ENCODE measurements at regions not wholly inside any gene's neighbourhood (a gene's known extent, or its start where the extent isn't known, plus 50 kb on each side); places are given as distances from the start of the nearest gene placed in this dataset.

GRCh38 chr13:65168026-65168425 is 2062.1 kb downstream of the PCDH9 start:
- H3K9me3 ChIP-seq (ENCODE audit: control insufficient read depth, insufficient read depth, low read depth, low read length): no peaks in the 10 kb centered on the region
- no peaks in the 10 kb centered on the region for H3K36me3 ChIP-seq (ENCODE audit: control insufficient read depth, insufficient read depth, low read length)
- H3K4me3 ChIP-seq (ENCODE audit: low read depth, low read length): no peak overlapping the region
- no peak overlapping the region for H3K27ac ChIP-seq (ENCODE audit: low read depth, low read length)
- H3K9ac ChIP-seq (ENCODE audit: low read length): no peak overlapping the region
- H3K4me1 ChIP-seq (ENCODE audit: control insufficient read depth, insufficient read depth, low read length): no peaks in the 10 kb centered on the region
- H3K27me3 ChIP-seq (ENCODE audit: control insufficient read depth, insufficient read depth, low read length): no peaks in the 10 kb centered on the region

- Histone ChIP-seq H3K27me3 (ENCODE audit: control insufficient read depth, insufficient read depth, low read length) (no peaks in the 10 kb centered on the region), H3K4me3 (ENCODE audit: low read depth, low read length) (no peak overlapping the region), H3K27ac (ENCODE audit: low read depth, low read length) (no peak overlapping the region), H3K36me3 (ENCODE audit: control insufficient read depth, insufficient read depth, low read length) (no peaks in the 10 kb centered on the region), H3K9ac (ENCODE audit: low read length) (no peak overlapping the region), H3K4me1 (ENCODE audit: control insufficient read depth, insufficient read depth, low read length) (no peaks in the 10 kb centered on the region), H3K9me3 (ENCODE audit: control insufficient read depth, insufficient read depth, low read depth, low read length) (no peaks in the 10 kb centered on the region)
Observed at GRCh38 chr13:65166675-65167074, 2063.5 kb downstream of the PCDH9 start.

- Histone ChIP-seq H3K27ac (ENCODE audit: low read depth, low read length) (no peak overlapping the region), H3K27me3 (ENCODE audit: control insufficient read depth, insufficient read depth, low read length) (no peaks in the 10 kb centered on the region), H3K4me3 (ENCODE audit: low read depth, low read length) (no peak overlapping the region), H3K4me1 (ENCODE audit: control insufficient read depth, insufficient read depth, low read length) (no peaks in the 10 kb centered on the region), H3K9me3 (ENCODE audit: control insufficient read depth, insufficient read depth, low read depth, low read length) (no peaks in the 10 kb centered on the region), H3K9ac (ENCODE audit: low read length) (no peak overlapping the region), H3K36me3 (ENCODE audit: control insufficient read depth, insufficient read depth, low read length) (no peaks in the 10 kb centered on the region)
Observed at GRCh38 chr13:65159803-65160202, 2070.3 kb downstream of the PCDH9 start.

- Histone ChIP-seq H3K9ac (ENCODE audit: low read length) (no peak overlapping the region), H3K9me3 (ENCODE audit: control insufficient read depth, insufficient read depth, low read depth, low read length) (no peaks in the 10 kb centered on the region), H3K27ac (ENCODE audit: low read depth, low read length) (no peak overlapping the region), H3K4me3 (ENCODE audit: low read depth, low read length) (no peak overlapping the region), H3K4me1 (ENCODE audit: control insufficient read depth, insufficient read depth, low read length) (no peaks in the 10 kb centered on the region), H3K36me3 (ENCODE audit: control insufficient read depth, insufficient read depth, low read length) (no peaks in the 10 kb centered on the region), H3K27me3 (ENCODE audit: control insufficient read depth, insufficient read depth, low read length) (no peaks in the 10 kb centered on the region)
Observed at GRCh38 chr13:65155861-65156260, 2074.3 kb downstream of the PCDH9 start.

DNA sequence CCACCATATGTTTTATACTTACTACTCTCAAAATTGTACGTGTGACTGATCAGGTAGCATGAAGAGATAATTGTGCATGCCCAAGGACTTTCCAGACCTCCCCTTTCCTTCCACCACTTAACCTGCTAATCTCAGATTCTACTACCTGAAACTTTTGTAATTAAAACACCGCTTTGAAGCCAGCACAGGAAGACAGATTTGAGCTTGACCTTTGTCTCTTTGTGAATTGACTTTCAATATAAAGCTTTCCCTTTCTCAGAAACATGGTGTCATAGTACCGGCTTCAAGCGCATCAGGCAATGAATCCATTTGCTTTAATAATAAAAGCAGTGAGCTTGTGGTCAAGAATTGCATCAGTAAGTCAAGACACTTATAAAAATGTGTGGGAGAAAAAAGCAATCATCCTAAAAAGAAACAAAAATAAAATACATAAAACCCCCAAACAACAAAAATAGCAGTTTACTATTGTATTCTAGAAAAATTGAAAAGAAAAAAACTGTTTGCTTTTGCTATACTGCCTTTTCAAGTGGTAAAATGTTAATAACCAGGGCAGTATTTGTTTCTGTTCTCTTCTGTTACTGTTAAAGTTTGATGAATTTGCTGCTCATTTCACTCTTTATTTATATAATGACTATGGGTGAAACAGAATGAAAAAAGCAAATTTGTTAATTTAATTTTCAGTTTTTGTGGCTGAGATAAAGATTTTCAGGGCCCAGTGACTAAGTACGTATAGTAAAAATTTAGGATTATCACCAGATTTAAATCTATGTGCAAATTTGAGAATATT is 2075.3 kb downstream of the PCDH9 start:
- Histone ChIP-seq H3K27me3 (ENCODE audit: control insufficient read depth, insufficient read depth, low read length) (no peaks in the 10 kb centered on the region), H3K36me3 (ENCODE audit: control insufficient read depth, insufficient read depth, low read length) (no peaks in the 10 kb centered on the region), H3K4me1 (ENCODE audit: control insufficient read depth, insufficient read depth, low read length) (no peaks in the 10 kb centered on the region), H3K27ac (ENCODE audit: low read depth, low read length) (no peak overlapping the region), H3K9ac (ENCODE audit: low read length) (no peak overlapping the region), H3K9me3 (ENCODE audit: control insufficient read depth, insufficient read depth, low read depth, low read length) (no peaks in the 10 kb centered on the region), H3K4me3 (ENCODE audit: low read depth, low read length) (no peak overlapping the region)

GRCh38 chr13:65149687-65150086 is 2080.4 kb downstream of the PCDH9 start:
- Histone ChIP-seq H3K4me3 (ENCODE audit: low read depth, low read length) (no peak overlapping the region), H3K9me3 (ENCODE audit: control insufficient read depth, insufficient read depth, low read depth, low read length) (no peaks in the 10 kb centered on the region), H3K4me1 (ENCODE audit: control insufficient read depth, insufficient read depth, low read length) (no peaks in the 10 kb centered on the region), H3K27ac (ENCODE audit: low read depth, low read length) (no peak overlapping the region), H3K9ac (ENCODE audit: low read length) (no peak overlapping the region), H3K27me3 (ENCODE audit: control insufficient read depth, insufficient read depth, low read length) (no peaks in the 10 kb centered on the region), H3K36me3 (ENCODE audit: control insufficient read depth, insufficient read depth, low read length) (no peaks in the 10 kb centered on the region)

- Histone ChIP-seq H3K9ac (ENCODE audit: low read length) (no peak overlapping the region), H3K27ac (ENCODE audit: low read depth, low read length) (no peak overlapping the region), H3K36me3 (ENCODE audit: control insufficient read depth, insufficient read depth, low read length) (no peaks in the 10 kb centered on the region), H3K4me3 (ENCODE audit: low read depth, low read length) (no peak overlapping the region), H3K4me1 (ENCODE audit: control insufficient read depth, insufficient read depth, low read length) (no peaks in the 10 kb centered on the region), H3K9me3 (ENCODE audit: control insufficient read depth, insufficient read depth, low read depth, low read length) (no peaks in the 10 kb centered on the region), H3K27me3 (ENCODE audit: control insufficient read depth, insufficient read depth, low read length) (no peaks in the 10 kb centered on the region)
Observed at GRCh38 chr13:65143920-65144319, 2086.2 kb downstream of the PCDH9 start.

DNA sequence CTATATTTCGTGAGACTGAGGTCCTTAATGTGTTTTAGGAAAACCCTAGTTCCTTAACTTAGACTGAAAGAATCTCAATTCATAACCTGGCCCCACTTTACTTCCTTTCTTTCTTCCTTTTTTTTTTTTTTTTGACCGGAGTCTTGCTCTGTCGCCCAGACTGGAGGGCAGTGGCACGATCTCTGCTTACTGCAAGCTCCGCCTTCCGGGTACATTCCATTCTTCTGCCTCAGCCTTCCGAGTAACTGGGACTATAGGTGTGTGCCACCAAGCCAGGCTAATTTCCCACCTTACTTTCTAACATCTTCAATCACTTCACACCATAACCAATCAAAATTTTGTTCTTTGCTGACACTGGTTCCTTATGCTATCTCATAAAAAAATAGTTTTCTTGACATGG is 2097.0 kb downstream of the PCDH9 start:
- Histone ChIP-seq H3K27me3 (ENCODE audit: control insufficient read depth, insufficient read depth, low read length) (no peaks in the 10 kb centered on the region), H3K27ac (ENCODE audit: low read depth, low read length) (no peak overlapping the region), H3K4me3 (ENCODE audit: low read depth, low read length) (no peak overlapping the region; the same call in 1 of the 2 replicates), H3K36me3 (ENCODE audit: control insufficient read depth, insufficient read depth, low read length) (no peaks in the 10 kb centered on the region), H3K4me1 (ENCODE audit: control insufficient read depth, insufficient read depth, low read length) (peaks cover 7% of the 10 kb centered on the region; the same call in 1 of the 2 replicates), H3K9ac (ENCODE audit: low read length) (no peak overlapping the region), H3K9me3 (ENCODE audit: control insufficient read depth, insufficient read depth, low read depth, low read length) (no peaks in the 10 kb centered on the region)

DNA sequence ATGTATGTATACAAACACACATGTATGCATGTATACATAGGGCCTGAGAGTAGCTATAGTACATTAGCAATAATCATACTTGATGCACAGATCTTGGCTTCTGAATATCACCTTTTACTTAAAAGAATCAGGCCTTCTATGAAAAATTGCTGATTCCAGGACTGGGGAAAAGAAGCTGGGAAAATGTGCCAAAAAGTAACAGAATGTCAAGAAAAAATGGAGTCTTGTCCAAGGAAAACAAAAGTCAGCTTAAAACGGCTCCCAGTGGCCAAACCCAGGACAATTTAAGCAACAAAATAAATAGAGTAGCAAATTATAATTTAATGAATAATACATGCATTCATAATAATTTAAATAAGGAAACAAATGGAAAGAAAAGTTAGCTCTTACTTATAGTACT is 2104.9 kb downstream of the PCDH9 start:
- Histone ChIP-seq H3K9me3 (ENCODE audit: control insufficient read depth, insufficient read depth, low read depth, low read length) (no peaks in the 10 kb centered on the region), H3K4me1 (ENCODE audit: control insufficient read depth, insufficient read depth, low read length) (no peaks in the 10 kb centered on the region), H3K9ac (ENCODE audit: low read length) (no peak overlapping the region), H3K36me3 (ENCODE audit: control insufficient read depth, insufficient read depth, low read length) (no peaks in the 10 kb centered on the region), H3K27me3 (ENCODE audit: control insufficient read depth, insufficient read depth, low read length) (no peaks in the 10 kb centered on the region), H3K4me3 (ENCODE audit: low read depth, low read length) (no peak overlapping the region), H3K27ac (ENCODE audit: low read depth, low read length) (no peak overlapping the region)

GRCh38 chr13:65112531-65112941 is 2117.6 kb downstream of the PCDH9 start:
- Histone ChIP-seq H3K9ac (ENCODE audit: low read length) (no peak overlapping the region), H3K27me3 (ENCODE audit: control insufficient read depth, insufficient read depth, low read length) (no peaks in the 10 kb centered on the region), H3K9me3 (ENCODE audit: control insufficient read depth, insufficient read depth, low read depth, low read length) (no peaks in the 10 kb centered on the region), H3K27ac (ENCODE audit: low read depth, low read length) (no peak overlapping the region), H3K4me1 (ENCODE audit: control insufficient read depth, insufficient read depth, low read length) (no peaks in the 10 kb centered on the region), H3K36me3 (ENCODE audit: control insufficient read depth, insufficient read depth, low read length) (no peaks in the 10 kb centered on the region), H3K4me3 (ENCODE audit: low read depth, low read length) (no peak overlapping the region)

DNA sequence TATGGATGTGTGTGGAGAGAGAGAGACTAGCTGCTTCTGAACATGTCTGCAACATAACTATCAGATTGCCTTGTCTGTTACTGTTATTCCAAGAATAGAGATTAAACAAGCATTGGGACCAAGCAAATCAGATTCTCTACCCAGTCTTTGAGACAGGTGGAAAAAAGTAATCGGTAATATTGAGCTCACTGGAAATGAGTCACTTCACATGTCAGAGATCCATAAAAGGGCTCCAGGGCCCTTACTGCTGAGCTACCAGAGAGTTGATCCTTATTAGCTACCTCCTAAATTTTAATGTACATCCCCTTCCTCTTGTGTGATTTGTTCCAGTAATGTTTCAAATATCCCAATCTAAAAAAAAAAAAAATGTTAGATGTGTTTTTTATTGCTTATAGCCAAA is 2118.0 kb downstream of the PCDH9 start:
- Histone ChIP-seq H3K4me3 (ENCODE audit: low read depth, low read length) (no peak overlapping the region), H3K9me3 (ENCODE audit: control insufficient read depth, insufficient read depth, low read depth, low read length) (no peaks in the 10 kb centered on the region), H3K27me3 (ENCODE audit: control insufficient read depth, insufficient read depth, low read length) (no peaks in the 10 kb centered on the region), H3K4me1 (ENCODE audit: control insufficient read depth, insufficient read depth, low read length) (no peaks in the 10 kb centered on the region), H3K27ac (ENCODE audit: low read depth, low read length) (no peak overlapping the region), H3K36me3 (ENCODE audit: control insufficient read depth, insufficient read depth, low read length) (no peaks in the 10 kb centered on the region), H3K9ac (ENCODE audit: low read length) (no peak overlapping the region)
